OCI-LY3 (cell line): ENCODE measurements at regions not wholly inside any gene's neighbourhood (a gene's known extent, or its start where the extent isn't known, plus 50 kb on each side); places are given as distances from the start of the nearest gene placed in this dataset.

Experiments
- H2AFZ ChIP-seq: fragments of 200-600, 300-600 bp; shearing (Covaris generic); 2 replicates; pipeline ENCODE4 v1.6.0; 2014; ENCODE audit warnings: antibody characterized with exemption, low read depth, low read length
- H3K27ac ChIP-seq: fragments of 200-600, 300-600 bp; sonication (generic); 2 replicates; pipeline ENCODE4 v1.5.1; 2014; ENCODE audit warnings: mild to moderate bottlenecking, low read length, moderate library complexity, mixed read lengths
- H3K27me3 ChIP-seq: fragments of 200-600, 300-600 bp; sonication (generic); 2 replicates; pipeline ENCODE4 v1.6.1; 2014; ENCODE audit warnings: low read depth, low read length, mixed read lengths
- H3K36me3 ChIP-seq: fragments of 200-600, 300-600 bp; sonication (generic); replicated peaks from 2 replicates; pipeline ENCODE3; 2014; ENCODE audit warnings: low read depth, low read length, mixed read lengths
- H3K4me1 ChIP-seq: fragments of 300-600, 200-600 bp; sonication (generic); 2 replicates; pipeline ENCODE4 v1.6.1; 2014; ENCODE audit warnings: low read length, mixed read lengths
- H3K4me2 ChIP-seq: fragments of 200-600, 300-600 bp; sonication (generic); 2 replicates; pipeline ENCODE4 v1.6.1; 2014; ENCODE audit warnings: low read length, mixed read lengths
- H3K4me3 ChIP-seq: fragments of 300-600, 200-600 bp; sonication (generic); 2 replicates; pipeline ENCODE4 v1.5.1; 2014; ENCODE audit warnings: antibody characterized with exemption, mild to moderate bottlenecking, low read length, moderate library complexity
- H3K79me2 ChIP-seq: fragments of 300-600, 200-600 bp; shearing (Covaris generic); 2 replicates; pipeline ENCODE4 v1.6.1; 2014; ENCODE audit warnings: mild to moderate bottlenecking, low read length, mixed read lengths
- H3K9ac ChIP-seq: fragments of 300-600, 200-600 bp; shearing (Covaris generic); 2 replicates; pipeline ENCODE4 v1.6.0; 2014; ENCODE audit warnings: mild to moderate bottlenecking, low read length, moderate library complexity
- H3K9me3 ChIP-seq: fragments of 200-600, 300-600 bp; shearing (Covaris generic); 2 replicates; pipeline ENCODE4 v1.6.1; 2014; ENCODE audit warnings: low read length, mixed read lengths; ENCODE audit not compliant: insufficient read depth
- H4K20me1 ChIP-seq: fragments of 200-600, 300-600 bp; sonication (generic); 2 replicates; pipeline ENCODE4 v1.6.1; 2016; ENCODE audit warnings: low read length, mixed read lengths; ENCODE audit not compliant: insufficient read depth
- EZH2phosphoT487 ChIP-seq: fragments of 200-600 bp; shearing (Covaris generic); IDR thresholded peaks from 2 replicates; pipeline ENCODE4 v1.6.1; 2018; ENCODE audit warnings: antibody characterized with exemption, mixed run types, low read depth
- TF ChIP-seq, protein P1 (sequence below): fragments of 200-600, 300-600 bp; sonication (generic); IDR thresholded peaks from 2 replicates; pipeline ENCODE4 v1.5.1; 2014; ENCODE audit warnings: antibody characterized with exemption, low read length, low read depth

DNA sequence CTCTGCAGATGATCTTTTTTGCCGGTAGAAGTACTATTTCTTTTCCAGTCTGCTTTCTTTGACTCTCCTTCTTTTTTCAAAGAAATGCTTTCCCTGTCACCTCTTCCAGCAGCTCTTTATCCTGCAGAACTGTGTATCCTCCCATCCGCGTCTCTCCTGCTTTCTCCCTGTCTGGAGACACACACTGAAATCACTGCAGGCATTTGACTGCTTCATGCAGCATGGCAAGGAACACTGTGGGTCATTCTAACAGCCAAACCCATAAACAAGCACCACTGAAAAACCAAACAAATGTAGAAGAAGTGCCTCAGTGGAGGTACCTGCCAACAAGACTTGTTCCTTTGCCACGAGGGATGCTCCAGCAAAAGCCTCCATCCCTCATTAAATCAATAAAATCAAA is 403.7 kb upstream of the CITED2 start:
- Histone ChIP-seq H2AFZ (no peak overlapping the region), H4K20me1 (no peaks in the 10 kb centered on the region), H3K4me1 (no peaks in the 10 kb centered on the region), H3K9ac (no peak overlapping the region), H3K9me3 (no peaks in the 10 kb centered on the region), H3K4me3 (no peak overlapping the region), H3K27me3 (no peaks in the 10 kb centered on the region), H3K4me2 (no peak overlapping the region), H3K36me3 (no peaks in the 10 kb centered on the region), H3K27ac (no peak overlapping the region), H3K79me2 (no peaks in the 10 kb centered on the region)
- no peak for TF ChIP-seq EZH2phosphoT487
- TF ChIP-seq, protein P1, sequence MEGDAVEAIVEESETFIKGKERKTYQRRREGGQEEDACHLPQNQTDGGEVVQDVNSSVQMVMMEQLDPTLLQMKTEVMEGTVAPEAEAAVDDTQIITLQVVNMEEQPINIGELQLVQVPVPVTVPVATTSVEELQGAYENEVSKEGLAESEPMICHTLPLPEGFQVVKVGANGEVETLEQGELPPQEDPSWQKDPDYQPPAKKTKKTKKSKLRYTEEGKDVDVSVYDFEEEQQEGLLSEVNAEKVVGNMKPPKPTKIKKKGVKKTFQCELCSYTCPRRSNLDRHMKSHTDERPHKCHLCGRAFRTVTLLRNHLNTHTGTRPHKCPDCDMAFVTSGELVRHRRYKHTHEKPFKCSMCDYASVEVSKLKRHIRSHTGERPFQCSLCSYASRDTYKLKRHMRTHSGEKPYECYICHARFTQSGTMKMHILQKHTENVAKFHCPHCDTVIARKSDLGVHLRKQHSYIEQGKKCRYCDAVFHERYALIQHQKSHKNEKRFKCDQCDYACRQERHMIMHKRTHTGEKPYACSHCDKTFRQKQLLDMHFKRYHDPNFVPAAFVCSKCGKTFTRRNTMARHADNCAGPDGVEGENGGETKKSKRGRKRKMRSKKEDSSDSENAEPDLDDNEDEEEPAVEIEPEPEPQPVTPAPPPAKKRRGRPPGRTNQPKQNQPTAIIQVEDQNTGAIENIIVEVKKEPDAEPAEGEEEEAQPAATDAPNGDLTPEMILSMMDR, result no peak

DNA sequence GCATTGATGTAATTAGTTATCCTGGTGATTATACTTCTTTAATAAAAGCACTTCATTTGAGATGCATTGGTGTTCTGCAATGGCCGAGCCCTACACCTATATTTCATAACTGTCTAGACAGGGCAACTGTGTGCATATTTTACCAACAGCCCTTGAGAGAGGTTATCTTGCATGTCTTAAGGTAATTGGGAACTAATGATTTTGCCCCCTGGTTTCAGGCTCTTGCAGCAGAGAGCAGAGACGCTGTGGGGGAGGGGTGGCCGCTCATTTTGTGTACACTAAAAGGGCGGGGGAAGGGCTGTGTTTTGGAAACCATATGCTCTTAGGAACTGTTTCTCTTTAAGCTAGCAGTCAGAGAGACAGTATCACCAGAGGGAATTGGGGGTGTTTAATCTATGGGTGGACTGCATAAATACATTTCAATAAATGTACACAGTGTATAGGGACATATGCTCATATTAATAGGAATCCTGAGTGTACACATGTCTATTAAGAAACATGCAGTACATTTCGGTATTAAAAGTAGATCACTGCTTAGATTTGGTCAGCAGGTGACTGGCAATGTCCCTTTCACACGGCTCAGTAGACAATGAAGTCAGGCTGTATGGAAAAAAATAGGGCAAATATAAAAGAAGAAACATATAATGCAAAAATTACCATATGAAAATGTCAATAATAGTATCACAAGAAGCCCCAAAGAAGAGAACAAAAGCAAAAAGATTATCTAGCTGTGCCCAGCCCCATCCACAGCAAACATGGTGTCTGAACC is 402.9 kb upstream of the CITED2 start:
- H4K20me1 ChIP-seq, result no peaks in the 10 kb centered on the region

DNA sequence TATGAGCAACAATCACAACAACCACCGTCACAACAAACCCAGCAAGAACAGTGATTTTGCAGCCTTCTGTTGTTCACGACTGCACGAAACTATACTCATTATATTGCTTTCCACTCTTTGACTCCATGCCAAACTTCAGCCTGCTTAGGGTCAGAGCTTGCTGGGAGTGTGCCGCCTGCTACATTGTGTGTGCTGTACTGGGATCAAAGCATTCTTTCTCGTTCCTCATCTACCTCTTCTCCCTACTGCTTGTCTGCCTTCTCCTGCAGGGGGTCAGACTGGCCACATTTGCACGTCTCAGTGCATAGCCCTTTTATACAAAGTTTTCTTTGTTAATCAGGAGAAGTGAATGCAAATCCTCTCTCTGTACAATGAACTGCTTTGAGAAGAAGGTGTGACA is 401.6 kb upstream of the CITED2 start:
- no peak overlapping the region for H3K4me2 ChIP-seq

More for the DNA sequence above, 402.9 kb upstream of the CITED2 start:
- no peaks in the 10 kb centered on the region for H3K4me1 ChIP-seq
- H3K36me3 ChIP-seq, result no peaks in the 10 kb centered on the region
- no peaks in the 10 kb centered on the region for H3K27me3 ChIP-seq
- H2AFZ ChIP-seq, result no peak overlapping the region
- TF ChIP-seq EZH2phosphoT487, result no peak
- TF ChIP-seq, protein P1, result no peak
- H3K79me2 ChIP-seq, result no peaks in the 10 kb centered on the region
- no peak overlapping the region for H3K4me2 ChIP-seq
- H3K9me3 ChIP-seq, result no peaks in the 10 kb centered on the region
- no peak overlapping the region for H3K9ac ChIP-seq
- H3K4me3 ChIP-seq, result no peak overlapping the region
- no peak overlapping the region for H3K27ac ChIP-seq

DNA sequence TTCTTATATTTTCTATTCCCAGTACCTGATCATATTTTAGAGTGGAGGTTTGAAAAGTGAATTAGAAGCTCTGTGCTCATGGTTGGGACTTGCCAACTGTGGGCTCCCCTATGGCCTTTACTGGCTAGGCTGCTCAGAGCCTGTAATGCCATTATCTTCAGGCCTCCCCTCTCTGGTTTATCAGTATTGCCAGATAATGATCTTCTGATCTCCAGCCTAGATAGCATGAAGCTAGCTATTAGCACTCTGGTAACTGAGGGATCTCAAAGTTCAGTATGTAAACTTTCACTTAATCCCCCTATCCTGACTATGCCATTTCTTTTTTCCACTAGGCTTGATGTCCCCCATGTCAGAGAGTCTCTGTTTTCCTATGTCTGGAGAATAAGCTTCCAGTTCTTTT is 393.7 kb upstream of the CITED2 start:
- H3K4me3 ChIP-seq, result no peak overlapping the region
- TF ChIP-seq EZH2phosphoT487, result no peak
- TF ChIP-seq, protein P1, result no peak
- H3K4me1 ChIP-seq, result peaks cover 16% of the 10 kb centered on the region
- H3K27me3 ChIP-seq, result no peaks in the 10 kb centered on the region
- no peaks in the 10 kb centered on the region for H3K79me2 ChIP-seq
- H3K4me2 ChIP-seq, result no peak overlapping the region
- H3K36me3 ChIP-seq, result no peaks in the 10 kb centered on the region
- no peaks in the 10 kb centered on the region for H3K9me3 ChIP-seq
- H3K27ac ChIP-seq, result no peak overlapping the region
- H4K20me1 ChIP-seq, result no peaks in the 10 kb centered on the region
- H3K9ac ChIP-seq, result no peak overlapping the region
- no peak overlapping the region for H2AFZ ChIP-seq

More for the DNA sequence above, 401.6 kb upstream of the CITED2 start:
- Histone ChIP-seq H3K9ac (no peak overlapping the region), H3K9me3 (no peaks in the 10 kb centered on the region), H3K79me2 (no peaks in the 10 kb centered on the region), H3K27me3 (no peaks in the 10 kb centered on the region), H2AFZ (no peak overlapping the region), H3K36me3 (no peaks in the 10 kb centered on the region), H4K20me1 (no peaks in the 10 kb centered on the region), H3K4me3 (no peak overlapping the region), H3K27ac (no peak overlapping the region), H3K4me1 (no peaks in the 10 kb centered on the region)
- TF ChIP-seq, protein P1, result no peak
- TF ChIP-seq EZH2phosphoT487, result no peak
